Neural progenitor cell (in vitro differentiated cells): ENCODE measurements at regions not wholly inside any gene's neighbourhood (a gene's known extent, or its start where the extent isn't known, plus 50 kb on each side); places are given as distances from the start of the nearest gene placed in this dataset.

ENCODE experiments used
- DNase-seq: peaks from one replicate; pipeline ENCODE4 v3.0.0-alpha.2; 2016; ENCODE audit warnings: low spot score
- H2AFZ ChIP-seq: fragments of 200-600 bp; sonication (generic); replicated peaks from 2 replicates; pipeline ENCODE4 v1.6.1; 2016; ENCODE audit warnings: antibody characterized with exemption
- H3F3A ChIP-seq: fragments of 200-600 bp; sonication (generic); 2 replicates; pipeline ENCODE4 v1.6.1; 2016; ENCODE audit warnings: antibody characterized with exemption, low read depth
- H3K27ac ChIP-seq: fragments of 200-600 bp; sonication (generic); 2 replicates; pipeline ENCODE4 v1.5.1; 2016; ENCODE audit warnings: mild to moderate bottlenecking
- H3K27me3 ChIP-seq: fragments of 200-600 bp; sonication (generic); 2 replicates; pipeline ENCODE4 v1.6.1; 2016; ENCODE audit warnings: mild to moderate bottlenecking, moderate library complexity
- H3K36me3 ChIP-seq: fragments of 200-600 bp; sonication (generic); 2 replicates; pipeline ENCODE4 v1.5.1; 2016
- H3K4me1 ChIP-seq: fragments of 200-600 bp; sonication (generic); 2 replicates; pipeline ENCODE4 v1.6.1; 2016; ENCODE audit warnings: mixed run types
- H3K4me2 ChIP-seq: fragments of 200-600 bp; sonication (generic); 2 replicates; pipeline ENCODE4 v1.6.1; 2016
- H3K4me3 ChIP-seq: fragments of 200-600 bp; sonication (generic); 2 replicates; pipeline ENCODE4 v1.5.1; 2016
- H3K79me2 ChIP-seq: fragments of 200-600 bp; sonication (generic); 2 replicates; pipeline ENCODE4 v1.6.1; 2016; ENCODE audit warnings: low read depth
- H3K9ac ChIP-seq: fragments of 200-600 bp; sonication (generic); 2 replicates; pipeline ENCODE4 v1.6.1; 2016
- H3K9me3 ChIP-seq: fragments of 200-600 bp; sonication (generic); 2 replicates; pipeline ENCODE4 v1.5.1; 2016; ENCODE audit warnings: low read depth
- H4K20me1 ChIP-seq: fragments of 200-600 bp; sonication (generic); 2 replicates; pipeline ENCODE4 v1.6.1; 2016; ENCODE audit warnings: low read depth
- H3K27ac Mint-ChIP-seq: 3 replicates; pipeline ENCODE4 v1.8.0; 2021; ENCODE audit warnings: mixed read lengths
- H3K27me3 Mint-ChIP-seq: 2 replicates; pipeline ENCODE4 v1.8.0; 2022; ENCODE audit warnings: low read depth, mild to moderate bottlenecking, inconsistent platforms, moderate library complexity, mixed read lengths; ENCODE audit not compliant: insufficient read depth
- H3K36me3 Mint-ChIP-seq: 3 replicates; pipeline ENCODE4 v1.8.0; 2021; ENCODE audit warnings: mixed read lengths
- H3K4me1 Mint-ChIP-seq: 3 replicates; pipeline ENCODE4 v1.8.0; 2021; ENCODE audit warnings: mixed read lengths
- H3K4me3 Mint-ChIP-seq: 3 replicates; pipeline ENCODE4 v1.8.0; 2021; ENCODE audit warnings: mild to moderate bottlenecking, moderate library complexity, mixed read lengths
- H3K9me3 Mint-ChIP-seq: 3 replicates; pipeline ENCODE4 v1.8.0; 2020; ENCODE audit warnings: mixed read lengths
- EZH2 ChIP-seq: fragments of 200-600 bp; sonication (generic); IDR thresholded peaks from 2 replicates; pipeline ENCODE4 v1.6.1; 2017; ENCODE audit warnings: antibody characterized with exemption, mild to moderate bottlenecking, moderate library complexity
- EZH2phosphoT487 ChIP-seq: fragments of 200-600 bp; sonication (generic); IDR thresholded peaks from 2 replicates; pipeline ENCODE4 v1.6.1; 2017; ENCODE audit warnings: antibody characterized with exemption
- TF ChIP-seq, protein P1 (sequence below): fragments of 200-600 bp; sonication (generic); IDR thresholded peaks from 2 replicates; pipeline ENCODE4 v1.5.1; 2017; ENCODE audit warnings: antibody characterized with exemption, mild to moderate bottlenecking

DNA sequence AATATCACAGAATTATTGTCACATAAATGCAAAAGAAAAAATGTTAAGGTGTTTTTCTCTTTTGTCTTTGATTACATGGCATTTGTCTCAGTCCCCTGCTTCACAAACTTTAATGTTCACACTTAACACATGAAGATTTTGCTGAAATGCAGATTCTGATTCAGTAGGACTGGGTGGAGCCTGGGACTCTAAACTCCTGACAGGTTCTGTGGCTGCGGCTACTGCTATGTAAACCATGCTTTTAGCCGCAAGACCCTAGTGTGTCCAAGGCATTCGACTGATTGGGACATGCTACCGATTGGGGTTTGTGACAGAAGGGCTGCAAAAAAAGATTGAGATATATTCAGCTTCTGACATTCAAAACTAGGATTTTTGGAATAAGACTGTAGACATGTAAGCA lies 72.6 kb upstream of the SLC35F4 start:
- no peaks in the 10 kb centered on the region for H3K79me2 ChIP-seq
- Mint-ChIP-seq H3K4me3 (no peak overlapping the region), H3K9me3 (no peaks in the 10 kb centered on the region), H3K36me3 (no peaks in the 10 kb centered on the region), H3K27me3 (no peaks in the 10 kb centered on the region), H3K27ac (no peak overlapping the region), H3K4me1 (peaks cover 12% of the 10 kb centered on the region)
- no peak for TF ChIP-seq EZH2phosphoT487
- TF ChIP-seq EZH2, result no peak
- TF ChIP-seq, protein P1, sequence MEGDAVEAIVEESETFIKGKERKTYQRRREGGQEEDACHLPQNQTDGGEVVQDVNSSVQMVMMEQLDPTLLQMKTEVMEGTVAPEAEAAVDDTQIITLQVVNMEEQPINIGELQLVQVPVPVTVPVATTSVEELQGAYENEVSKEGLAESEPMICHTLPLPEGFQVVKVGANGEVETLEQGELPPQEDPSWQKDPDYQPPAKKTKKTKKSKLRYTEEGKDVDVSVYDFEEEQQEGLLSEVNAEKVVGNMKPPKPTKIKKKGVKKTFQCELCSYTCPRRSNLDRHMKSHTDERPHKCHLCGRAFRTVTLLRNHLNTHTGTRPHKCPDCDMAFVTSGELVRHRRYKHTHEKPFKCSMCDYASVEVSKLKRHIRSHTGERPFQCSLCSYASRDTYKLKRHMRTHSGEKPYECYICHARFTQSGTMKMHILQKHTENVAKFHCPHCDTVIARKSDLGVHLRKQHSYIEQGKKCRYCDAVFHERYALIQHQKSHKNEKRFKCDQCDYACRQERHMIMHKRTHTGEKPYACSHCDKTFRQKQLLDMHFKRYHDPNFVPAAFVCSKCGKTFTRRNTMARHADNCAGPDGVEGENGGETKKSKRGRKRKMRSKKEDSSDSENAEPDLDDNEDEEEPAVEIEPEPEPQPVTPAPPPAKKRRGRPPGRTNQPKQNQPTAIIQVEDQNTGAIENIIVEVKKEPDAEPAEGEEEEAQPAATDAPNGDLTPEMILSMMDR, result no peak
- H3K4me2 ChIP-seq, result no peak overlapping the region
- H2AFZ ChIP-seq, result no peak overlapping the region
- H3K4me3 ChIP-seq, result no peak overlapping the region
- H4K20me1 ChIP-seq, result no peaks in the 10 kb centered on the region
- DNase-seq, result no peak
- H3F3A ChIP-seq, result peaks cover 11% of the 10 kb centered on the region
- H3K36me3 ChIP-seq, result no peaks in the 10 kb centered on the region
- no peaks in the 10 kb centered on the region for H3K27me3 ChIP-seq
- no peak overlapping the region for H3K27ac ChIP-seq
- H3K9ac ChIP-seq, result no peak overlapping the region
- no peaks in the 10 kb centered on the region for H3K9me3 ChIP-seq
- H3K4me1 ChIP-seq, result peaks cover 12% of the 10 kb centered on the region

DNA sequence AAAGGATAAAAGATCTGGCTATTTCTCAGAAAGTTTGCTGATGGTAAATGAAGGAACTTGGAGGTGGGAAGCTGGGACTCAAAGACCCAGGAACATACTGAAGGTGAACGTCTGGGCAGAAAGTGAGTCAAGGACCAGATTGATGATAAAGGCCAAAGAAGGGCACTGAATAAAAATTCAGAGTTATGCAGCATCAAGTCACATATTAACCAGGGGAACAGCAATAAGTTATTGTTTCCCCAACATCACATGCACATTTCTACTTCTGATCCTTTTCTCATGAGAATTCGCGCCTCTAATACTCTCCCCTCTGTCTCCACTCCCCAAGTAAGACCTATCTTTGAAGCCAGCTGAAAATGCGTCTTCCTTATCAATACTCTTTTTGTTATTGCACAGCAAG lies 71.8 kb upstream of the SLC35F4 start:
- H3K36me3 ChIP-seq, result no peaks in the 10 kb centered on the region

DNA sequence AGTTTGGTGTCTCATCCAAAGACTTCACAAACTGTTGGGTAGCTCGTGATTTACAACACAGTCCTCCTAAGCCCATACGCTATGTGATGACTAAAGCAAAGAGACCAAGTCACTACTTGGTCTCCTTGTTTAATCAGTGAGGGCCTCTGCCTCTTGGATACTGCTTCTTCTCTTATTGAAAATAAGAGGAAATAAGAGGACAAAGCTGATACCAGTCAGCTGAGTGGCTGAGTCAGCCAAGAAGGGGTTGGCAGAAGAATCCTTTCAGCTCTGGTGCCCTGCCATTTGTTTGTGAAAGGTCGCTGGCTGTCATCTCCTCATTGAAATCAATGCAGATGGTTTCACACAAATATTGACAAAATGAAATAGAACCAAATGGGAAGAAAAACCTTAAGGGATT lies 67.5 kb upstream of the SLC35F4 start:
- no peaks in the 10 kb centered on the region for H3K79me2 ChIP-seq
- TF ChIP-seq EZH2 (no peak), EZH2phosphoT487 (no peak)
- TF ChIP-seq, protein P1, result no peak
- no peaks in the 10 kb centered on the region for H3K9me3 ChIP-seq
- DNase-seq, result no peak
- no peaks in the 10 kb centered on the region for H3K36me3 Mint-ChIP-seq
- H3K4me2 ChIP-seq, result no peak overlapping the region
- no peaks in the 10 kb centered on the region for H3F3A ChIP-seq
- H2AFZ ChIP-seq, result no peak overlapping the region
- no peak overlapping the region for H3K27ac ChIP-seq
- peaks cover 5% of the 10 kb centered on the region for H3K4me1 ChIP-seq
- H3K4me1 Mint-ChIP-seq, result no peaks in the 10 kb centered on the region
- no peak overlapping the region for H3K4me3 Mint-ChIP-seq
- no peaks in the 10 kb centered on the region for H4K20me1 ChIP-seq
- no peaks in the 10 kb centered on the region for H3K27me3 ChIP-seq
- H3K27ac Mint-ChIP-seq, result no peak overlapping the region
- no peaks in the 10 kb centered on the region for H3K9me3 Mint-ChIP-seq
- no peaks in the 10 kb centered on the region for H3K27me3 Mint-ChIP-seq
- H3K4me3 ChIP-seq, result no peak overlapping the region
- no peak overlapping the region for H3K9ac ChIP-seq
- no peaks in the 10 kb centered on the region for H3K36me3 ChIP-seq

More for the DNA sequence above, 71.8 kb upstream of the SLC35F4 start:
- Mint-ChIP-seq H3K36me3 (no peaks in the 10 kb centered on the region), H3K9me3 (no peaks in the 10 kb centered on the region), H3K27ac (no peak overlapping the region), H3K4me3 (no peak overlapping the region), H3K4me1 (peaks cover 4% of the 10 kb centered on the region), H3K27me3 (no peaks in the 10 kb centered on the region)
- Histone ChIP-seq H3K27ac (no peak overlapping the region), H3K4me3 (no peak overlapping the region), H3K4me2 (no peak overlapping the region), H2AFZ (no peak overlapping the region), H3K9ac (no peak overlapping the region), H4K20me1 (no peaks in the 10 kb centered on the region), H3K9me3 (no peaks in the 10 kb centered on the region), H3K4me1 (peaks cover 4% of the 10 kb centered on the region), H3K27me3 (no peaks in the 10 kb centered on the region), H3K79me2 (no peaks in the 10 kb centered on the region), H3F3A (peaks cover 3% of the 10 kb centered on the region)
- TF ChIP-seq, protein P1, result no peak
- TF ChIP-seq EZH2phosphoT487 (no peak), EZH2 (no peak)
- no peak for DNase-seq
